Choroid plexus epithelial cell (primary cell): ENCODE measurements at regions not wholly inside any gene's neighbourhood (a gene's known extent, or its start where the extent isn't known, plus 50 kb on each side); places are given as distances from the start of the nearest gene placed in this dataset.

Experiments
- DNase-seq: peaks from one replicate; pipeline ENCODE4 v3.0.0-alpha.2; 2010; ENCODE audit warnings: low read depth
- H3K4me3 ChIP-seq: 2 replicates; pipeline ENCODE4 v1.5.1; 2011; ENCODE audit warnings: low read depth, mild to moderate bottlenecking, control low read depth, low read length, moderate library complexity
- CTCF ChIP-seq: conservative IDR thresholded peaks from 2 replicates; pipeline ENCODE4 v1.5.1; 2011; ENCODE audit warnings: low read depth, mild to moderate bottlenecking, control low read depth, inconsistent platforms, low read length, moderate library complexity

- no peak overlapping the region for H3K4me3 ChIP-seq
- no peak for DNase-seq
- no peak for TF ChIP-seq CTCF
Measured at GRCh38 chr1:24984800-24985522, 54.9 kb upstream of the RUNX3 start.

- no peak overlapping the region for H3K4me3 ChIP-seq
- no peak for DNase-seq
- no peak for TF ChIP-seq CTCF
Measured at GRCh38 chr1:24984300-24984699, 54.2 kb upstream of the RUNX3 start.

GRCh38 chr1:24983006-24983680 lies 53.1 kb upstream of the RUNX3 start:
- DNase-seq = no peak
- TF ChIP-seq CTCF = no peak
- H3K4me3 ChIP-seq = no peak overlapping the region

- no peak for DNase-seq
- no peak for TF ChIP-seq CTCF
- H3K4me3 ChIP-seq = no peak overlapping the region
Measured at GRCh38 chr1:24981631-24982005, 51.5 kb upstream of the RUNX3 start.

DNA sequence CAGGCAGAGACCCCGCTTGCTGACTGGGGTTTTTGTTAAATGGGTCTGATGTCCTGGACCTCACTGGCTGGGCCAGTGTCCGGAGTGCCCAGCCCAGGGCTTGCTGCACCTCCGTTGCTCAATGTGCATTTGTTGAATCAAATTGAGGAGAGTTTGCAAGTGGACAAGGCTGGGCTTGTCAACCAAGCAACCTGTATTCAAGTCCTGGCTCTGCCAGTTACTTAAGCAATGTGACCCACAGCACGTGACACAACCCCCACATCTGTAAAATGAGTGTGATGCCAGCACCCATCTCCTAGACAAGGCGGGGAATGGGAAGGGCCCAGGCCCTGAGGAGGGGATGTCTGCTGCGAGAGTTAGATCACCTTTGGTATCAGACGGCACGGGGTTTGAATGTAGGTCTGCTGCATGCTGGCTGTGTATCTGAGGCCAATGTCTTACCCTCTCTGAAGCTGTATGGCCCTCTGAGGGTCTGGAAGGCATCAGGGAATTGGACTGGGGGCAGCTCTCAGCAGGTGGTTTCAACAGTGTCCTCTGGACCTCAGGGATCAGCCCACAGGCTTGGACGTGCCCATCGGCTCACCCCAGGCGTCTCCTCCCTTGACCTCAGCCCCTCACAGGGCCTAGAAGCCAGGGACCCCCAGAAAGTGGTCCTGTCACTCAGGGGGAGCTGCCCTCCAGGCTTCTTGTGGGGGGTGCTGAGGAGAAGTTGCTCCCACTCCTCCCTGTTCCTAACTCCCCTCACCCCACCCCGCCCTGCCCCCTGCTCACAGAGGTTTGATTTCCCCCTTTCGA lies 51.0 kb upstream of the RUNX3 start:
- no peak for TF ChIP-seq CTCF
- DNase-seq = no peak
- no peak overlapping the region for H3K4me3 ChIP-seq
